ENCODE measurements at regions not wholly inside any gene's neighbourhood (a gene's known extent, or its start where the extent isn't known, plus 50 kb on each side); places are given as distances from the start of the nearest gene placed in this dataset.

DNA sequence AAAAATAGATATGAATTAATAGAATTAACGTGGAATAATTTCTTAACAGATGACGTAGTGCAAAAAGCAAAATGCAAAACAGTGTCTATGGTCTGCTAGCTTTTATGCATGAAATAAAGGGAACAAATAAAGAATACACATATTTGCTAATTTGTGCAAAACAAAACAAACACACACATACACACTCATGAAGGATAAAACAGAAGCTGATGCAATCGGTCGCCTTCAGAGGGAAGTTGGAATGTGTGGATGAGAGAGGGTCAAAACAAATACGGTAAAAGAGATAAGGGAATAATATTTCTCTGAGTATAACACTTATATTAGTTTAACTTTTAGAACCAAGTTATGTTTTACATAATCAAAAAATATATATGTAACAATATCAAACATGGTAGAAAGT, 1160.9 kb upstream of the PCDH9 start:
- no peak overlapping the region for H3K4me3 ChIP-seq
- DNase-seq (no peak), ATAC-seq (no peak)
- H3K27ac ChIP-seq, result no peak overlapping the region
- H3K4me1 ChIP-seq, result no peaks in the 10 kb centered on the region
- intact Hi-C loops (cut with DNase I), result no loop called here
- H3K9me3 ChIP-seq, result no peaks in the 10 kb centered on the region
- TF ChIP-seq, protein P1, sequence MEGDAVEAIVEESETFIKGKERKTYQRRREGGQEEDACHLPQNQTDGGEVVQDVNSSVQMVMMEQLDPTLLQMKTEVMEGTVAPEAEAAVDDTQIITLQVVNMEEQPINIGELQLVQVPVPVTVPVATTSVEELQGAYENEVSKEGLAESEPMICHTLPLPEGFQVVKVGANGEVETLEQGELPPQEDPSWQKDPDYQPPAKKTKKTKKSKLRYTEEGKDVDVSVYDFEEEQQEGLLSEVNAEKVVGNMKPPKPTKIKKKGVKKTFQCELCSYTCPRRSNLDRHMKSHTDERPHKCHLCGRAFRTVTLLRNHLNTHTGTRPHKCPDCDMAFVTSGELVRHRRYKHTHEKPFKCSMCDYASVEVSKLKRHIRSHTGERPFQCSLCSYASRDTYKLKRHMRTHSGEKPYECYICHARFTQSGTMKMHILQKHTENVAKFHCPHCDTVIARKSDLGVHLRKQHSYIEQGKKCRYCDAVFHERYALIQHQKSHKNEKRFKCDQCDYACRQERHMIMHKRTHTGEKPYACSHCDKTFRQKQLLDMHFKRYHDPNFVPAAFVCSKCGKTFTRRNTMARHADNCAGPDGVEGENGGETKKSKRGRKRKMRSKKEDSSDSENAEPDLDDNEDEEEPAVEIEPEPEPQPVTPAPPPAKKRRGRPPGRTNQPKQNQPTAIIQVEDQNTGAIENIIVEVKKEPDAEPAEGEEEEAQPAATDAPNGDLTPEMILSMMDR (IDR thresholded peaks at IDR 0.05), result no peak
- H3K27me3 ChIP-seq (ENCODE audit: low read depth), result no peaks in the 10 kb centered on the region
- no peaks in the 10 kb centered on the region for H3K36me3 ChIP-seq

DNA sequence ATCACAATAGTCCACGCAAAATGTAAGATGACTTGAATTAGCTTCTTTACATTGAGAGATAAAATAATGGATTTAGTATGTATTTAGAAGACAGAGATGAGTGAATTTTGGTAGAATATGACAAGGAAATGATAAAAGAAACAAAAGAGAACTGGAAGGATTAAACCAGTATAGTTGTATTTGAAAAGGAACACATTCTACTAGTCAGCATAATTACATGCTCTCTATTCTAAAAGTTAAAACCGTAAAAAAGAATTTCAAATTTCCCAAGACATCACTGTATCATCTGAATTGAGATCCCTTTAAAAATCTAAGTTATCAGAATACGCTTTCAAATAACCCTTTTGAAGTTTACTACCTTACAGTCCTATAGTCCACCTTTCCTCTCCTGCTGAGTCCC, 1156.7 kb upstream of the PCDH9 start:
- no peak for DNase-seq
- no peaks in the 10 kb centered on the region for H3K36me3 ChIP-seq
- H3K4me3 ChIP-seq, result no peak overlapping the region
- intact Hi-C loops (cut with DNase I), result no loop called here
- no peaks in the 10 kb centered on the region for H3K9me3 ChIP-seq
- no peak for ATAC-seq
- TF ChIP-seq, protein P1 (IDR thresholded peaks at IDR 0.05), result no peak
- no peaks in the 10 kb centered on the region for H3K4me1 ChIP-seq
- H3K27me3 ChIP-seq (ENCODE audit: low read depth), result no peaks in the 10 kb centered on the region
- no peak overlapping the region for H3K27ac ChIP-seq

DNA sequence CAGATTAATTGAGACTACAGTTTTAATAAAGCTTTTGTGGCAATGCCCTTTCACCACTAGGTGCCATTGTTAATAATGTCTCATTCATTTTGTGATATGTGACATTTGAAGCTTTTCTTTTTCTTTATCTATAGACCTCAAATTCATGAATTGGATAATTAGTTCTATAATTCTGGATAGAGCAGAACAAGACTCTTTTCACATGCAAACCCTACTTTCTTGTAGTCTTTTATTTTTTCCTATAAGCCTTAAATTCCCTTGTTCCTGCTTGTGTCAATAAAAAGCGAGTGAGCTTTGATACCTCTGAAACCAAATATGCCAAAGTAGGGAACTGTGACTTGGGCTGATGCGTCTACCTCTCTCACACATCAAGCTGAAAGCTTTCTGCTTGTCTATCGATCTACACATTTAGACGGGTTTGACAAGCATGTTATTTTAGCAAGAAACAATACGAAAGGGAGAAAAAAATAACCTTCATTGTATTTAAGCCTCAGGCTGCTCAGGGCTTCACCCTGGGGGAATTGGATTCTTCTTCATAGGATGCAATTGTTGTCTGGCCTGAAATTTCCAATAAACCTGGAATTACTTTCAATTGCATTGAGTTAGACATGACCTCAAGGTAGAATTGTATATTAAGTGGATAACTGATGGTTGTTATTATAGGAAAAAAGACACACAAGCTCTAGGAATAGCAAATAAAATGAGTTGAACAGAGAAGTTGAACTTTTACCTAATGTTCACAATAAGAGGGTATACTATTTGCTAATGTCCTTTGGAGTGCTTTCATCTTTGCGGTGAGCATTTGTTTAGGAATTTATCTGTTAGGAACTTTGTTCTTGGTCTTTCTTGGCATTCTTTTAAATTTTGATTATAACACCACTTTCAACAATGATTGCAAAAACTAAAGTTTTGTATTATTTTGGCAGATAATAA, 1150.2 kb upstream of the PCDH9 start:
- Histone ChIP-seq H3K9me3 (no peaks in the 10 kb centered on the region), H3K4me1 (no peaks in the 10 kb centered on the region), H3K27ac (no peak overlapping the region), H3K36me3 (no peaks in the 10 kb centered on the region), H3K27me3 (ENCODE audit: low read depth) (no peaks in the 10 kb centered on the region), H3K4me3 (no peak overlapping the region)
- intact Hi-C loops (cut with DNase I), result no loop called here
- TF ChIP-seq, protein P1 (IDR thresholded peaks at IDR 0.05), result no peak
- ATAC-seq, result no peak
- DNase-seq, result no peak

DNA sequence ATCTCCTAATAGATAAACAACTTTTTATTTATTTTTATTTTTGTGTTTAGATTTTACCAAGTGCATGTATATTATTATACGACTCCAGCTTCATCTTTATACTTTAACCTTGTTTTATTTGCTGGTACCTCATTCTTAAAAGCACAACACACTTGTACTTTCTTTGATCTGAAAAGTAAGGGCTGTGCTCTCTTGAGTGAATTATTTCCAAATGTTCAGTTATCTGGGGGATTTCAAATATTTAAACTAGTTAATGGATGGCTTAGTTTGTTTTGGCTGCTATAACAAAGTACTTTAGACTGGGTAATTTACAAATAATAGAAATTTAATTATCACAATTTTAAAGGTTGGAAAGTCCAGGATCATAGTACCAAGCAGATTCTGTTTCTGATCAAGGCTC, 1148.2 kb upstream of the PCDH9 start:
- DNase-seq (no peak), ATAC-seq (no peak)
- H3K9me3 ChIP-seq, result no peaks in the 10 kb centered on the region
- no peaks in the 10 kb centered on the region for H3K27me3 ChIP-seq (ENCODE audit: low read depth)
- TF ChIP-seq, protein P1 (IDR thresholded peaks at IDR 0.05), result no peak
- no peak overlapping the region for H3K4me3 ChIP-seq
- H3K27ac ChIP-seq, result no peak overlapping the region
- H3K36me3 ChIP-seq, result no peaks in the 10 kb centered on the region
- no peaks in the 10 kb centered on the region for H3K4me1 ChIP-seq
- intact Hi-C loops (cut with DNase I), result no loop called here

DNA sequence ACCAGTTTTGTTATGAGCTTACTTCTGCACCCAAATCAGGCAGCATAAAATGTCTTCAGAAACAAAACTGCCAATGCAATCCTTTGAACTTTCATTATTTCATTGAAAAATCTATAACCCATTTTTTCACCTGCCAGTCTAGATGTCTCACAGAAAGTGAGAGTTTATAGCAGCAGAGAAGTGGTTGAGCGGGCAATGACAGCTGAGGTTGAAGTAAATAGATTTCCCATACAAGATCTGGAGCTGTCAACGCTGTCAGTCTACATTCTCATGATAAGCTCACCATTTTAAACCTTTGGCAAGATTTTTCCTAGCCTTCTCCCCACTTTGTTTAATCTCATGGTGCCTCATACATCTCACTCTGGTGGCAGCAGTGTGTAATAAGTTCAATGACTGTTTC, 1144.9 kb upstream of the PCDH9 start:
- ATAC-seq (no peak), DNase-seq (no peak)
- Histone ChIP-seq H3K27me3 (ENCODE audit: low read depth) (no peaks in the 10 kb centered on the region), H3K27ac (no peak overlapping the region), H3K4me1 (no peaks in the 10 kb centered on the region), H3K9me3 (no peaks in the 10 kb centered on the region), H3K36me3 (no peaks in the 10 kb centered on the region), H3K4me3 (no peak overlapping the region)
- TF ChIP-seq, protein P1 (IDR thresholded peaks at IDR 0.05), result no peak
- intact Hi-C loops (cut with DNase I), result no loop called here

All from lower lobe of right lung (tissue), 2 donors.